ENCODE measurements at regions not wholly inside any gene's neighbourhood (a gene's known extent, or its start where the extent isn't known, plus 50 kb on each side); places are given as distances from the start of the nearest gene placed in this dataset.

- H4K20me1 ChIP-seq (ENCODE audit: insufficient read depth, low read length): no peaks in the 10 kb centered on the region
- H3K4me2 ChIP-seq (ENCODE audit: low read length): no peak overlapping the region
- no peak overlapping the region for H3K4me3 ChIP-seq (ENCODE audit: low read depth, low read length, poor library complexity, severe bottlenecking)
- H2AFZ ChIP-seq (ENCODE audit: low read length): no peak overlapping the region
- H3K9me2 ChIP-seq (ENCODE audit: low read depth, low read length): no peaks in the 10 kb centered on the region
- H3K79me2 ChIP-seq (ENCODE audit: insufficient read depth, low read length): no peaks in the 10 kb centered on the region
- H3K27me3 ChIP-seq (ENCODE audit: insufficient read depth, low read length): no peaks in the 10 kb centered on the region
- no peak overlapping the region for H3K27ac ChIP-seq (ENCODE audit: low read depth, low read length, poor library complexity, severe bottlenecking)
- TF ChIP-seq, protein P1, sequence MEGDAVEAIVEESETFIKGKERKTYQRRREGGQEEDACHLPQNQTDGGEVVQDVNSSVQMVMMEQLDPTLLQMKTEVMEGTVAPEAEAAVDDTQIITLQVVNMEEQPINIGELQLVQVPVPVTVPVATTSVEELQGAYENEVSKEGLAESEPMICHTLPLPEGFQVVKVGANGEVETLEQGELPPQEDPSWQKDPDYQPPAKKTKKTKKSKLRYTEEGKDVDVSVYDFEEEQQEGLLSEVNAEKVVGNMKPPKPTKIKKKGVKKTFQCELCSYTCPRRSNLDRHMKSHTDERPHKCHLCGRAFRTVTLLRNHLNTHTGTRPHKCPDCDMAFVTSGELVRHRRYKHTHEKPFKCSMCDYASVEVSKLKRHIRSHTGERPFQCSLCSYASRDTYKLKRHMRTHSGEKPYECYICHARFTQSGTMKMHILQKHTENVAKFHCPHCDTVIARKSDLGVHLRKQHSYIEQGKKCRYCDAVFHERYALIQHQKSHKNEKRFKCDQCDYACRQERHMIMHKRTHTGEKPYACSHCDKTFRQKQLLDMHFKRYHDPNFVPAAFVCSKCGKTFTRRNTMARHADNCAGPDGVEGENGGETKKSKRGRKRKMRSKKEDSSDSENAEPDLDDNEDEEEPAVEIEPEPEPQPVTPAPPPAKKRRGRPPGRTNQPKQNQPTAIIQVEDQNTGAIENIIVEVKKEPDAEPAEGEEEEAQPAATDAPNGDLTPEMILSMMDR (IDR thresholded peaks at IDR 0.05; ENCODE audit: low read length): no peak
- no peak for TF ChIP-seq EZH2 (IDR thresholded peaks at IDR 0.05; ENCODE audit: borderline replicate concordance, low read length)
- H3K36me3 ChIP-seq (ENCODE audit: insufficient read depth, low read length): no peaks in the 10 kb centered on the region
- peaks cover 16% of the 10 kb centered on the region for H3K4me1 ChIP-seq (ENCODE audit: insufficient read depth, low read length, severe bottlenecking)
- H3K9ac ChIP-seq (ENCODE audit: low read length): no peak overlapping the region
- no peaks in the 10 kb centered on the region for H3K9me3 ChIP-seq (ENCODE audit: low read length)
- H3F3A ChIP-seq (ENCODE audit: insufficient read depth, low read length): no peaks in the 10 kb centered on the region
These were observed 76.5 kb downstream of the TENT5C start for GRCh38 chr1:117682372-117682771.

DNA sequence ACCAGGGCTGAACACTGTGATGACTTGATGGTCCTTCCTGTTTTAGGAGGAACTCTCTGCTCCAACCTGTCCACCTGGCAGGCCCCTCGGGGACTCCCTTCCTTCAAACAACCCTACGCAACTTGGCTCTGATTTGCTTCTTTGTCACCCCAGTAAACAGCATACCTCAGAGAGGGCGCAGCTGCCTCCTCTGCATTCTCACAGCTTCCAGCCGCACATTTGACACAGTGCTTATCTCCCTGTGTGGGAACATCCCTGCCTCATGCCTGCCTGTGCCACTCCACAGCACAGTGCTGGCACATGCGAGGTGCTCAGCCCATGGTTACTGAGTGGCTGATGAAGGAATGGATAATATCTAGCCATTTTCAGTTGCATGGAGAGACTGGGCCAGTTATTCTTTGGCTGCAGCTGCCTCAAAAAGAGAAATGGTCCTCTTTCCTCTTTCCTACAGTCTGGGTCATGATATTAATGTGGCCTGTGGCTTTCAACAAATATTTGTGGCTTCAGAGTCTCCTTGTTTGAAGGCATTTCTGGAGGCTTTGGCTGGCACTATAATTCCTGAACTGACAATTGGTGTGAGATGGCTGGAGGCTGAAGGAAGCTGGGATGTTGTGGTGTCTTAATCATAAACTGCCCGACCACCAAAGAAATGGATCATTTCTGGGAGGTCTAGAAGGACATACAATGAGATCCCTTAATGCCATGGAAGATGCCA lies 77.9 kb downstream of the TENT5C start:
- no peak overlapping the region for H3K27ac ChIP-seq (ENCODE audit: low read depth, low read length, poor library complexity, severe bottlenecking)
- peak overlapping the region; percentile 3; the same call in 1 of the 2 replicates for H3K4me2 ChIP-seq (ENCODE audit: low read length)

DNA sequence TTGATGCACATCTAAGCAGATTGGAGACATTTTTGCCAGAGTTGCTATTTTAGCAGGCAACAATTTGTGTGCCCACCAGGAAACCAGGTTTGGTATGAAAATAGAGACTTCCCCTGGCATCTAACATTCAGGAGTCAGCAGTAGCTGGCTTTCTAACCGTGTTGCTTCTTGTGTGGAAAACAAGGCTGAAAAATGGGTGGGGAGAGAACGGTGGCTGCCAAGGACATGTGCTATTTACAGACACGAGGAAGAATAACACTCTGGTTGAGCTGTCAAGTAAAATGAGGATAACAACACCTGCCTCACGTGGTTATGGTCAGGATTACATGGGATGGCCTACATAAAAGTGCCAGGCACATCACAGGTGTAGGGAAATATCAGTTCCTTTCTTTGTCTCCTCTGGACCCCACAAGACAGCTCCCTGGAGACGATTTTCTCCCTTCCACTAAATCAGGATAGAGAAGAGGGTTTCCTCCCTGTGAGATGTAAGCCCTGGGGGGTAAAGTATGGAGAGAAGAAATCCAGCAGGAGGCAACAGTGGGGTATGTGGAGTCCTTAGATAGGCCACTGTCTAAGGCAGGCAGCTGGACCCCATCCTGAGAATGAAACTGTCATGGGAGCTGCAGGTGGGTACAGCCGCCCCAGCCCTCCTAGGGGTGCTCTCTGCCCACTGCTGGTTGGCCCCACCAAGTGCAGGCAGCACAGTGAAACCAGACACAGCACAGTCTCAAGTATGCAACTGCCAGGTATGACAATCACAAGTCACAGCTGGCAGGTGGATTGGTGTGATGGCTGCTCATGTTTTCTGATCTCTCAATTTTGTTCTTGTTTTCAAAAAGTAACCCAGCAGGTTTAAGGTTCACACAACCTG lies 80.3 kb downstream of the TENT5C start:
- Histone ChIP-seq H3K4me2 (ENCODE audit: low read length) (no peak overlapping the region), H4K20me1 (ENCODE audit: insufficient read depth, low read length) (no peaks in the 10 kb centered on the region), H3K27me3 (ENCODE audit: insufficient read depth, low read length) (no peaks in the 10 kb centered on the region), H3K9ac (ENCODE audit: low read length) (no peak overlapping the region), H3K36me3 (ENCODE audit: insufficient read depth, low read length) (no peaks in the 10 kb centered on the region), H3K9me3 (ENCODE audit: low read length) (no peaks in the 10 kb centered on the region), H3K4me1 (ENCODE audit: insufficient read depth, low read length, severe bottlenecking) (peaks cover 16% of the 10 kb centered on the region), H2AFZ (ENCODE audit: low read length) (no peak overlapping the region), H3K4me3 (ENCODE audit: low read depth, low read length, poor library complexity, severe bottlenecking) (no peak overlapping the region), H3K27ac (ENCODE audit: low read depth, low read length, poor library complexity, severe bottlenecking) (no peak overlapping the region), H3K9me2 (ENCODE audit: low read depth, low read length) (no peaks in the 10 kb centered on the region), H3K79me2 (ENCODE audit: insufficient read depth, low read length) (no peaks in the 10 kb centered on the region), H3F3A (ENCODE audit: insufficient read depth, low read length) (no peaks in the 10 kb centered on the region)
- TF ChIP-seq, protein P1 (IDR thresholded peaks at IDR 0.05; ENCODE audit: low read length): peak; percentile 20
- no peak for TF ChIP-seq EZH2 (IDR thresholded peaks at IDR 0.05; ENCODE audit: borderline replicate concordance, low read length)

More for the DNA sequence above, 77.9 kb downstream of the TENT5C start:
- Histone ChIP-seq H3K79me2 (ENCODE audit: insufficient read depth, low read length) (no peaks in the 10 kb centered on the region), H3K4me1 (ENCODE audit: insufficient read depth, low read length, severe bottlenecking) (peaks cover 16% of the 10 kb centered on the region), H3K9me2 (ENCODE audit: low read depth, low read length) (no peaks in the 10 kb centered on the region), H3K4me3 (ENCODE audit: low read depth, low read length, poor library complexity, severe bottlenecking) (no peak overlapping the region), H2AFZ (ENCODE audit: low read length) (no peak overlapping the region), H4K20me1 (ENCODE audit: insufficient read depth, low read length) (no peaks in the 10 kb centered on the region), H3K9ac (ENCODE audit: low read length) (no peak overlapping the region), H3F3A (ENCODE audit: insufficient read depth, low read length) (no peaks in the 10 kb centered on the region), H3K27me3 (ENCODE audit: insufficient read depth, low read length) (no peaks in the 10 kb centered on the region), H3K9me3 (ENCODE audit: low read length) (no peaks in the 10 kb centered on the region), H3K36me3 (ENCODE audit: insufficient read depth, low read length) (no peaks in the 10 kb centered on the region)
- no peak for TF ChIP-seq EZH2 (IDR thresholded peaks at IDR 0.05; ENCODE audit: borderline replicate concordance, low read length)
